ENCODE measurements at regions not wholly inside any gene's neighbourhood (a gene's known extent, or its start where the extent isn't known, plus 50 kb on each side); places are given as distances from the start of the nearest gene placed in this dataset.
"Not testable (repeated sequence)": the region's sequence is repeated elsewhere in the genome, so short reads cannot be mapped to it uniquely, and the experiment has no call there.

GRCh38 chr2:234372506-234372905 lies 124.4 kb downstream of the ARL4C start:
- FAIRE-seq (no peak), DNase-seq (ENCODE audit: insufficient read length, low spot score) (no peak)
- TF ChIP-seq POU2F2 (IDR thresholded peaks at IDR 0.05; ENCODE audit: low read depth, low read length) (no peak), PAX5 (IDR thresholded peaks at IDR 0.05; ENCODE audit: insufficient read depth, low read length, severe bottlenecking) (no peak), POLR2A (IDR thresholded peaks at IDR 0.05; ENCODE audit: low read depth, low read length) (no peak), POLR2AphosphoS5 (IDR thresholded peaks at IDR 0.05; ENCODE audit: low read depth, low read length) (no peak)

- FAIRE-seq: peak; percentile 66
- DNase-seq (ENCODE audit: insufficient read length, low spot score): no peak
- TF ChIP-seq PAX5 (IDR thresholded peaks at IDR 0.05; ENCODE audit: insufficient read depth, low read length, severe bottlenecking) (no peak), SPI1 (IDR thresholded peaks at IDR 0.05; ENCODE audit: low read depth, low read length) (no peak), TAF1 (IDR thresholded peaks at IDR 0.05; ENCODE audit: low read depth, low read length) (no peak), POLR2A (IDR thresholded peaks at IDR 0.05; ENCODE audit: low read depth, low read length) (no peak), POU2F2 (IDR thresholded peaks at IDR 0.05; ENCODE audit: low read depth, low read length) (no peak), POLR2AphosphoS5 (IDR thresholded peaks at IDR 0.05; ENCODE audit: low read depth, low read length) (no peak)
Measured at GRCh38 chr2:234368861-234369261, 128.0 kb downstream of the ARL4C start.

- no peak for TF ChIP-seq POLR2AphosphoS5 (IDR thresholded peaks at IDR 0.05; ENCODE audit: low read depth, low read length)
- no peak for TF ChIP-seq POLR2A (IDR thresholded peaks at IDR 0.05; ENCODE audit: low read depth, low read length)
- TF ChIP-seq SPI1 (IDR thresholded peaks at IDR 0.05; ENCODE audit: low read depth, low read length): no peak
- TF ChIP-seq PAX5 (IDR thresholded peaks at IDR 0.05; ENCODE audit: insufficient read depth, low read length, severe bottlenecking): no peak
- TF ChIP-seq TAF1 (IDR thresholded peaks at IDR 0.05; ENCODE audit: low read depth, low read length): no peak
- TF ChIP-seq POU2F2 (IDR thresholded peaks at IDR 0.05; ENCODE audit: low read depth, low read length): no peak
- DNase-seq (ENCODE audit: insufficient read length, low spot score) (no peak), FAIRE-seq (no peak)
Measured at GRCh38 chr2:234366891-234367290, 130.0 kb downstream of the ARL4C start.

- no peak for DNase-seq (ENCODE audit: insufficient read length, low spot score)
- TF ChIP-seq PAX5 (IDR thresholded peaks at IDR 0.05; ENCODE audit: insufficient read depth, low read length, severe bottlenecking) (no peak), POU2F2 (IDR thresholded peaks at IDR 0.05; ENCODE audit: low read depth, low read length) (no peak), POLR2AphosphoS5 (IDR thresholded peaks at IDR 0.05; ENCODE audit: low read depth, low read length) (no peak), SPI1 (IDR thresholded peaks at IDR 0.05; ENCODE audit: low read depth, low read length) (no peak), POLR2A (IDR thresholded peaks at IDR 0.05; ENCODE audit: low read depth, low read length) (no peak), TAF1 (IDR thresholded peaks at IDR 0.05; ENCODE audit: low read depth, low read length) (no peak)
- FAIRE-seq: no peak
Measured at GRCh38 chr2:234364661-234365060, 132.2 kb downstream of the ARL4C start.

GRCh38 chr2:234363647-234364294 lies 133.1 kb downstream of the ARL4C start:
- DNase-seq (ENCODE audit: insufficient read length, low spot score): no peak
- no peak for FAIRE-seq

GRCh38 chr2:234363011-234363487 lies 133.8 kb downstream of the ARL4C start:
- DNase-seq (ENCODE audit: insufficient read length, low spot score): no peak
- no peak for FAIRE-seq
- TF ChIP-seq SPI1 (IDR thresholded peaks at IDR 0.05; ENCODE audit: low read depth, low read length) (no peak), POLR2A (IDR thresholded peaks at IDR 0.05; ENCODE audit: low read depth, low read length) (no peak), TAF1 (IDR thresholded peaks at IDR 0.05; ENCODE audit: low read depth, low read length) (no peak), PAX5 (IDR thresholded peaks at IDR 0.05; ENCODE audit: insufficient read depth, low read length, severe bottlenecking) (no peak), POLR2AphosphoS5 (IDR thresholded peaks at IDR 0.05; ENCODE audit: low read depth, low read length) (no peak), POU2F2 (IDR thresholded peaks at IDR 0.05; ENCODE audit: low read depth, low read length) (no peak)

More at GRCh38 chr2:234363647-234364294, 133.1 kb downstream of the ARL4C start:
- TF ChIP-seq POLR2A (IDR thresholded peaks at IDR 0.05; ENCODE audit: low read depth, low read length) (no peak), POLR2AphosphoS5 (IDR thresholded peaks at IDR 0.05; ENCODE audit: low read depth, low read length) (no peak), POU2F2 (IDR thresholded peaks at IDR 0.05; ENCODE audit: low read depth, low read length) (no peak)

GRCh38 chr2:234360313-234360975 lies 136.4 kb downstream of the ARL4C start:
- not testable (repeated sequence) for FAIRE-seq

GRCh38 chr2:234357666-234358065 lies 139.2 kb downstream of the ARL4C start:
- no peak for TF ChIP-seq POU2F2 (IDR thresholded peaks at IDR 0.05; ENCODE audit: low read depth, low read length)
- TF ChIP-seq TAF1 (IDR thresholded peaks at IDR 0.05; ENCODE audit: low read depth, low read length): no peak
- no peak for TF ChIP-seq POLR2AphosphoS5 (IDR thresholded peaks at IDR 0.05; ENCODE audit: low read depth, low read length)
- TF ChIP-seq POLR2A (IDR thresholded peaks at IDR 0.05; ENCODE audit: low read depth, low read length): no peak
- TF ChIP-seq SPI1 (IDR thresholded peaks at IDR 0.05; ENCODE audit: low read depth, low read length): no peak
- no peak for TF ChIP-seq PAX5 (IDR thresholded peaks at IDR 0.05; ENCODE audit: insufficient read depth, low read length, severe bottlenecking)
- no peak for FAIRE-seq
- no peak for DNase-seq (ENCODE audit: insufficient read length, low spot score)

More at GRCh38 chr2:234360313-234360975, 136.4 kb downstream of the ARL4C start:
- DNase-seq (ENCODE audit: insufficient read length, low spot score): not testable (repeated sequence)

- TF ChIP-seq PAX5 (IDR thresholded peaks at IDR 0.05; ENCODE audit: insufficient read depth, low read length, severe bottlenecking) (no peak), POLR2AphosphoS5 (IDR thresholded peaks at IDR 0.05; ENCODE audit: low read depth, low read length) (no peak), POLR2A (IDR thresholded peaks at IDR 0.05; ENCODE audit: low read depth, low read length) (no peak), TAF1 (IDR thresholded peaks at IDR 0.05; ENCODE audit: low read depth, low read length) (no peak)
- FAIRE-seq (no peak), DNase-seq (ENCODE audit: insufficient read length, low spot score) (no peak)
Measured at GRCh38 chr2:234355808-234356365, 141.0 kb downstream of the ARL4C start.
